Peyer's patch (tissue), 4 donors: ENCODE measurements at regions not wholly inside any gene's neighbourhood (a gene's known extent, or its start where the extent isn't known, plus 50 kb on each side); places are given as distances from the start of the nearest gene placed in this dataset.

Experiments used
- POLR2A ChIP-seq, 2 donors: fragments of 450-650 bp; IDR thresholded peaks; one replicate each; pipeline ENCODE4 v1.5.1; 2017; ENCODE audit warnings: antibody characterized with exemption in 2 of 2, mild to moderate bottlenecking in 2 of 2, moderate library complexity in 2 of 2
- TF ChIP-seq, protein P1 (sequence below), 6 experiments: fragments of 450-650 bp in 4 of 6; fragments of 200-600 bp in 2 of 6; sonication (generic) in 1 of 6; IDR thresholded peaks; one replicate each; pipeline ENCODE4 v1.5.1; 2017 to 2019; ENCODE audit warnings: antibody characterized with exemption in 6 of 6, mild to moderate bottlenecking in 3 of 6, moderate library complexity in 1 of 6

DNA sequence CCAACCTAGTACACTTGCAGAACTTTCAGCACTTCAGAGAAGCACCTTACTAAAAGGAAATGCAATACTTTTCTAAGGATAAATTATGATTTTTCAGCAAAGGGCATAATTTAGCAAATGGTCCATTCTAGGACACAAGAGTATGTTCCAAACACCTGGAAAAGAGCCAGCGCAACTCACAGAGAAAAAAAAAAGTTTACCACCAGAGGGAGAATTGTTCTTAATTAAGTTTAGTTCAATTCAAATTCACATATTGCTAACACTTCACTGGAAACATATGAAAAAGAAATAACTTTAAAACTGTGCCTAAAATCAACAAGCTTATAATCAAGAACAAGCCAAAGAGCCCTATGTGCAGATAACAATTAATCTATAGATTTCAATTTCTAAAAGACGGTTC lies 338.1 kb downstream of the SEC16B start:
- TF ChIP-seq, protein P1, sequence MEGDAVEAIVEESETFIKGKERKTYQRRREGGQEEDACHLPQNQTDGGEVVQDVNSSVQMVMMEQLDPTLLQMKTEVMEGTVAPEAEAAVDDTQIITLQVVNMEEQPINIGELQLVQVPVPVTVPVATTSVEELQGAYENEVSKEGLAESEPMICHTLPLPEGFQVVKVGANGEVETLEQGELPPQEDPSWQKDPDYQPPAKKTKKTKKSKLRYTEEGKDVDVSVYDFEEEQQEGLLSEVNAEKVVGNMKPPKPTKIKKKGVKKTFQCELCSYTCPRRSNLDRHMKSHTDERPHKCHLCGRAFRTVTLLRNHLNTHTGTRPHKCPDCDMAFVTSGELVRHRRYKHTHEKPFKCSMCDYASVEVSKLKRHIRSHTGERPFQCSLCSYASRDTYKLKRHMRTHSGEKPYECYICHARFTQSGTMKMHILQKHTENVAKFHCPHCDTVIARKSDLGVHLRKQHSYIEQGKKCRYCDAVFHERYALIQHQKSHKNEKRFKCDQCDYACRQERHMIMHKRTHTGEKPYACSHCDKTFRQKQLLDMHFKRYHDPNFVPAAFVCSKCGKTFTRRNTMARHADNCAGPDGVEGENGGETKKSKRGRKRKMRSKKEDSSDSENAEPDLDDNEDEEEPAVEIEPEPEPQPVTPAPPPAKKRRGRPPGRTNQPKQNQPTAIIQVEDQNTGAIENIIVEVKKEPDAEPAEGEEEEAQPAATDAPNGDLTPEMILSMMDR (IDR thresholded peaks at IDR 0.05): no peak
- no peak for TF ChIP-seq POLR2A (IDR thresholded peaks at IDR 0.05)
